ENCODE measurements at regions not wholly inside any gene's neighbourhood (a gene's known extent, or its start where the extent isn't known, plus 50 kb on each side); places are given as distances from the start of the nearest gene placed in this dataset.

GRCh38 chr5:133734916-133735315, 122.6 kb upstream of the FSTL4 start:
- no peak for TF ChIP-seq SPI1 (IDR thresholded peaks at IDR 0.05; ENCODE audit: borderline replicate concordance, low read depth)
- no peak for TF ChIP-seq POLR2AphosphoS5 (IDR thresholded peaks at IDR 0.05; ENCODE audit: low read depth)
- TF ChIP-seq, protein P1, sequence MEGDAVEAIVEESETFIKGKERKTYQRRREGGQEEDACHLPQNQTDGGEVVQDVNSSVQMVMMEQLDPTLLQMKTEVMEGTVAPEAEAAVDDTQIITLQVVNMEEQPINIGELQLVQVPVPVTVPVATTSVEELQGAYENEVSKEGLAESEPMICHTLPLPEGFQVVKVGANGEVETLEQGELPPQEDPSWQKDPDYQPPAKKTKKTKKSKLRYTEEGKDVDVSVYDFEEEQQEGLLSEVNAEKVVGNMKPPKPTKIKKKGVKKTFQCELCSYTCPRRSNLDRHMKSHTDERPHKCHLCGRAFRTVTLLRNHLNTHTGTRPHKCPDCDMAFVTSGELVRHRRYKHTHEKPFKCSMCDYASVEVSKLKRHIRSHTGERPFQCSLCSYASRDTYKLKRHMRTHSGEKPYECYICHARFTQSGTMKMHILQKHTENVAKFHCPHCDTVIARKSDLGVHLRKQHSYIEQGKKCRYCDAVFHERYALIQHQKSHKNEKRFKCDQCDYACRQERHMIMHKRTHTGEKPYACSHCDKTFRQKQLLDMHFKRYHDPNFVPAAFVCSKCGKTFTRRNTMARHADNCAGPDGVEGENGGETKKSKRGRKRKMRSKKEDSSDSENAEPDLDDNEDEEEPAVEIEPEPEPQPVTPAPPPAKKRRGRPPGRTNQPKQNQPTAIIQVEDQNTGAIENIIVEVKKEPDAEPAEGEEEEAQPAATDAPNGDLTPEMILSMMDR (IDR thresholded peaks at IDR 0.05; ENCODE audit: insufficient read depth, low read length) = no peak
- TF ChIP-seq, protein P2, sequence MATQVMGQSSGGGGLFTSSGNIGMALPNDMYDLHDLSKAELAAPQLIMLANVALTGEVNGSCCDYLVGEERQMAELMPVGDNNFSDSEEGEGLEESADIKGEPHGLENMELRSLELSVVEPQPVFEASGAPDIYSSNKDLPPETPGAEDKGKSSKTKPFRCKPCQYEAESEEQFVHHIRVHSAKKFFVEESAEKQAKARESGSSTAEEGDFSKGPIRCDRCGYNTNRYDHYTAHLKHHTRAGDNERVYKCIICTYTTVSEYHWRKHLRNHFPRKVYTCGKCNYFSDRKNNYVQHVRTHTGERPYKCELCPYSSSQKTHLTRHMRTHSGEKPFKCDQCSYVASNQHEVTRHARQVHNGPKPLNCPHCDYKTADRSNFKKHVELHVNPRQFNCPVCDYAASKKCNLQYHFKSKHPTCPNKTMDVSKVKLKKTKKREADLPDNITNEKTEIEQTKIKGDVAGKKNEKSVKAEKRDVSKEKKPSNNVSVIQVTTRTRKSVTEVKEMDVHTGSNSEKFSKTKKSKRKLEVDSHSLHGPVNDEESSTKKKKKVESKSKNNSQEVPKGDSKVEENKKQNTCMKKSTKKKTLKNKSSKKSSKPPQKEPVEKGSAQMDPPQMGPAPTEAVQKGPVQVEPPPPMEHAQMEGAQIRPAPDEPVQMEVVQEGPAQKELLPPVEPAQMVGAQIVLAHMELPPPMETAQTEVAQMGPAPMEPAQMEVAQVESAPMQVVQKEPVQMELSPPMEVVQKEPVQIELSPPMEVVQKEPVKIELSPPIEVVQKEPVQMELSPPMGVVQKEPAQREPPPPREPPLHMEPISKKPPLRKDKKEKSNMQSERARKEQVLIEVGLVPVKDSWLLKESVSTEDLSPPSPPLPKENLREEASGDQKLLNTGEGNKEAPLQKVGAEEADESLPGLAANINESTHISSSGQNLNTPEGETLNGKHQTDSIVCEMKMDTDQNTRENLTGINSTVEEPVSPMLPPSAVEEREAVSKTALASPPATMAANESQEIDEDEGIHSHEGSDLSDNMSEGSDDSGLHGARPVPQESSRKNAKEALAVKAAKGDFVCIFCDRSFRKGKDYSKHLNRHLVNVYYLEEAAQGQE (IDR thresholded peaks at IDR 0.05; ENCODE audit: insufficient replicate concordance, low read depth) = no peak
- TF ChIP-seq GABPA (IDR thresholded peaks at IDR 0.05; ENCODE audit: low read depth) = no peak

DNA sequence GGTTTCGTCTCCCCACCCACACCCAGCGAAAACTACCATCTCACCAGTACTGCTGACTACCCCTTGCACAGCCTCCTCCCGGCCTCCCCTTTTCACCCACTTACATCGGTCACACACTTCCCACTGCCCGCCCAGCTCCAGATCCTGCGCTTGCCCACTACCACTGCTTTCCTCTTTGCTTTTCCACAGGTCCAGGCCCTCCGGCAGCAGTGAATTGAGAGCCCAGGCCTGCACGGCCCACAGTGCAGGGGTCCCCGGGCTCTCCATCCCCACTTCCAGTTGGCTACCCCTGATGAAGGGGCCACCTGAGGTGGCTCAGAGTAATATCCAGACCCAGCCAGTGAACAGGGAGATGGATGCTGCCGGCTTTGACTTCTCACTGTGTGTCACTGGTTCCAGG, 120.2 kb upstream of the FSTL4 start:
- TF ChIP-seq, protein P2 (IDR thresholded peaks at IDR 0.05; ENCODE audit: insufficient replicate concordance, low read depth) = no peak
- TF ChIP-seq SPI1 (IDR thresholded peaks at IDR 0.05; ENCODE audit: borderline replicate concordance, low read depth) (no peak), POLR2AphosphoS5 (IDR thresholded peaks at IDR 0.05; ENCODE audit: low read depth) (no peak)
- no peak overlapping the region for H3K4me3 ChIP-seq (replicated peaks; ENCODE audit: insufficient read depth, low read length)
- DNase-seq (ENCODE audit: low read depth in 1 of 2, low spot score in 1 of 2) = no peak
- no peaks in the 10 kb centered on the region for H3K27me3 ChIP-seq (ENCODE audit: insufficient read depth, poor library complexity, severe bottlenecking)
- no peak overlapping the region for H3K27ac ChIP-seq (replicated peaks)

More at GRCh38 chr5:133734916-133735315, 122.6 kb upstream of the FSTL4 start:
- no peaks in the 10 kb centered on the region for H3K27me3 ChIP-seq (ENCODE audit: insufficient read depth, poor library complexity, severe bottlenecking)
- no peak for DNase-seq (ENCODE audit: low read depth in 1 of 2, low spot score in 1 of 2)
- H3K4me3 ChIP-seq (replicated peaks; ENCODE audit: insufficient read depth, low read length) = no peak overlapping the region
- no peak overlapping the region for H3K27ac ChIP-seq (replicated peaks)

GRCh38 chr5:133731951-133732350, 119.6 kb upstream of the FSTL4 start:
- Histone ChIP-seq H3K27me3 (ENCODE audit: insufficient read depth, poor library complexity, severe bottlenecking) (no peaks in the 10 kb centered on the region), H3K27ac (replicated peaks) (no peak overlapping the region), H3K4me3 (replicated peaks; ENCODE audit: insufficient read depth, low read length) (no peak overlapping the region)
- DNase-seq (ENCODE audit: low read depth in 1 of 2, low spot score in 1 of 2) = no peak
- TF ChIP-seq, protein P1 (IDR thresholded peaks at IDR 0.05; ENCODE audit: insufficient read depth, low read length) = no peak
- TF ChIP-seq POLR2AphosphoS5 (IDR thresholded peaks at IDR 0.05; ENCODE audit: low read depth) (no peak), GABPA (IDR thresholded peaks at IDR 0.05; ENCODE audit: low read depth) (no peak), SPI1 (IDR thresholded peaks at IDR 0.05; ENCODE audit: borderline replicate concordance, low read depth) (no peak)
- TF ChIP-seq, protein P2 (IDR thresholded peaks at IDR 0.05; ENCODE audit: insufficient replicate concordance, low read depth) = no peak

Measured in HL-60 (cell line).